ENCODE measurements at regions not wholly inside any gene's neighbourhood (a gene's known extent, or its start where the extent isn't known, plus 50 kb on each side); places are given as distances from the start of the nearest gene placed in this dataset.

DNA sequence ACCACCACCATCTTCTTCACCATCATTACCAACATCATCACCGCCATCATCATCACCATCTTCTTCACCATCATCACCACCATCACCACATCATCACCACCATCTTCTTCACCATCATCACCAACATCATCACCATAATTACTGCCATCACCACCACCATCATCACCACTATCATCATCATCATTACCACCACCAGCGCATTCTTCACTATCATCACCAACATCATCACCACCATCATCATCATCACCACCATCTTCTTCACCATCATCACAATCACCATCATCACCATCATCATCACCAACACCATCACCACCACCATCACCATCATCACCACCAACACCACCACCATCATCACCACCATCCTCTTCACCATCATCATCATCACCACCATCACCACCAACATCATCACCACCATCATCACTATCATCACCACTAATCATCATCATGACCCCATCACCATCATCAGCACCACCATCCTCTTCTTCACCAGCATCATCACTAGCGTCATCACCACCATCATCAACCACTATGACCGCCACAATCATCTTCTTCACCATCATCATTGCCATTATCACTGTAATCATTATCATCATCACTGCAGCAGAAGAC lies 303.8 kb downstream of the CTTN start:
- TF ChIP-seq, protein P1, sequence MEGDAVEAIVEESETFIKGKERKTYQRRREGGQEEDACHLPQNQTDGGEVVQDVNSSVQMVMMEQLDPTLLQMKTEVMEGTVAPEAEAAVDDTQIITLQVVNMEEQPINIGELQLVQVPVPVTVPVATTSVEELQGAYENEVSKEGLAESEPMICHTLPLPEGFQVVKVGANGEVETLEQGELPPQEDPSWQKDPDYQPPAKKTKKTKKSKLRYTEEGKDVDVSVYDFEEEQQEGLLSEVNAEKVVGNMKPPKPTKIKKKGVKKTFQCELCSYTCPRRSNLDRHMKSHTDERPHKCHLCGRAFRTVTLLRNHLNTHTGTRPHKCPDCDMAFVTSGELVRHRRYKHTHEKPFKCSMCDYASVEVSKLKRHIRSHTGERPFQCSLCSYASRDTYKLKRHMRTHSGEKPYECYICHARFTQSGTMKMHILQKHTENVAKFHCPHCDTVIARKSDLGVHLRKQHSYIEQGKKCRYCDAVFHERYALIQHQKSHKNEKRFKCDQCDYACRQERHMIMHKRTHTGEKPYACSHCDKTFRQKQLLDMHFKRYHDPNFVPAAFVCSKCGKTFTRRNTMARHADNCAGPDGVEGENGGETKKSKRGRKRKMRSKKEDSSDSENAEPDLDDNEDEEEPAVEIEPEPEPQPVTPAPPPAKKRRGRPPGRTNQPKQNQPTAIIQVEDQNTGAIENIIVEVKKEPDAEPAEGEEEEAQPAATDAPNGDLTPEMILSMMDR (IDR thresholded peaks at IDR 0.05), result no peak
- TF ChIP-seq POLR2A (IDR thresholded peaks at IDR 0.05), result no peak
